ENCODE measurements at regions not wholly inside any gene's neighbourhood (a gene's known extent, or its start where the extent isn't known, plus 50 kb on each side); places are given as distances from the start of the nearest gene placed in this dataset.

DNA sequence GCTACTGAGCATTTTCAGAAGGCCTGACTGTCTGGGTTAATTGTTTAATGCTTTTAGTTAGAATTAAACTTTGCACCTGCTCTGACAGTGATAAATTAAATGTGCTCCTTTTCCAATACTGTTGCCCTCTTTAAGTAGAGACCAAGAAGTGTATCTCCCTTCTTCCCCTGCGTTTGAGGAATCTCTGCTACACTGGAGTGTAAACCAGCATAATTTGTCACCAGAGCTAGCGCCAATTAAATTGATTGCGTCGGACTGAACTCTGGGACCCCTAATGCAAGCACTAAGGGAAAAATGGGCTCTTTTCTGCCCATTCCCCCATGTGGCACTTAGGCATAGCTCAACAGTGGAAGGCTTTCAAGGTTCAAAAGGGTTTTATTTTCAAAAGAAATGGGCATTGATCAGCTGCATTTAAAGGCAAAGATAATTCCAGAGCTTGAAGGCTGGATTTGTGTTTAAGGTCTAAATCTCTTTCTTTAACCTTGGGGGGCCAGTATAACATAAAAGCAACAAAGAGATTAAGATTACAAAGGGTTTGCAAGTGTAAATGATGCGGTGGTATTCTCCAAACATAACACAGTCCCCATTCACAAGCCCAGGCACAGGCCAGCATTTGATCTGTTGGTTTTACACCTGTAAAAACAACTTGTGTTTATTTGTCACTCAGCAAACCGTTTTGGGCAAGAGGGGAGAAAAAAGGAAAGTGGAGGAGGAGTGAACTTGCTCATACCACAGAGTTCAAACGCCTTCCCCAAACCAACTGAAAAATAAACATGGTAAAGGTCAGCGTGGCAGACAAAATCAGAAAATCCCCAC lies 427.6 kb downstream of the BCL11A start:
- TF ChIP-seq SNAI2 (CRISPR knock-in tag; IDR thresholded peaks at IDR 0.05) (no peak), ZNF70 (CRISPR knock-in tag; IDR thresholded peaks at IDR 0.05) (no peak), ZNF8 (CRISPR knock-in tag; IDR thresholded peaks at IDR 0.05) (no peak), ZNF565 (CRISPR knock-in tag; conservative IDR thresholded peaks at IDR 0.05; ENCODE audit: low read depth) (no peak), RARB (CRISPR knock-in tag; IDR thresholded peaks at IDR 0.05) (no peak), ZC3H10 (CRISPR knock-in tag; IDR thresholded peaks at IDR 0.05) (no peak), ISL1 (CRISPR knock-in tag; IDR thresholded peaks at IDR 0.05) (no peak), ARNTL (CRISPR knock-in tag; IDR thresholded peaks at IDR 0.05; ENCODE audit: borderline replicate concordance, low read depth) (no peak), OSR1 (CRISPR knock-in tag; IDR thresholded peaks at IDR 0.05) (no peak), ZFP3 (CRISPR knock-in tag; IDR thresholded peaks at IDR 0.05) (no peak), CSDC2 (CRISPR knock-in tag; IDR thresholded peaks at IDR 0.05) (no peak), ZFP30 (CRISPR knock-in tag; IDR thresholded peaks at IDR 0.05) (no peak)
- TF ChIP-seq, protein P1, sequence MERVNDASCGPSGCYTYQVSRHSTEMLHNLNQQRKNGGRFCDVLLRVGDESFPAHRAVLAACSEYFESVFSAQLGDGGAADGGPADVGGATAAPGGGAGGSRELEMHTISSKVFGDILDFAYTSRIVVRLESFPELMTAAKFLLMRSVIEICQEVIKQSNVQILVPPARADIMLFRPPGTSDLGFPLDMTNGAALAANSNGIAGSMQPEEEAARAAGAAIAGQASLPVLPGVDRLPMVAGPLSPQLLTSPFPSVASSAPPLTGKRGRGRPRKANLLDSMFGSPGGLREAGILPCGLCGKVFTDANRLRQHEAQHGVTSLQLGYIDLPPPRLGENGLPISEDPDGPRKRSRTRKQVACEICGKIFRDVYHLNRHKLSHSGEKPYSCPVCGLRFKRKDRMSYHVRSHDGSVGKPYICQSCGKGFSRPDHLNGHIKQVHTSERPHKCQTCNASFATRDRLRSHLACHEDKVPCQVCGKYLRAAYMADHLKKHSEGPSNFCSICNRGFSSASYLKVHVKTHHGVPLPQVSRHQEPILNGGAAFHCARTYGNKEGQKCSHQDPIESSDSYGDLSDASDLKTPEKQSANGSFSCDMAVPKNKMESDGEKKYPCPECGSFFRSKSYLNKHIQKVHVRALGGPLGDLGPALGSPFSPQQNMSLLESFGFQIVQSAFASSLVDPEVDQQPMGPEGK (CRISPR knock-in tag; IDR thresholded peaks at IDR 0.05; ENCODE audit: borderline replicate concordance), result no peak
- TF ChIP-seq, protein P2, sequence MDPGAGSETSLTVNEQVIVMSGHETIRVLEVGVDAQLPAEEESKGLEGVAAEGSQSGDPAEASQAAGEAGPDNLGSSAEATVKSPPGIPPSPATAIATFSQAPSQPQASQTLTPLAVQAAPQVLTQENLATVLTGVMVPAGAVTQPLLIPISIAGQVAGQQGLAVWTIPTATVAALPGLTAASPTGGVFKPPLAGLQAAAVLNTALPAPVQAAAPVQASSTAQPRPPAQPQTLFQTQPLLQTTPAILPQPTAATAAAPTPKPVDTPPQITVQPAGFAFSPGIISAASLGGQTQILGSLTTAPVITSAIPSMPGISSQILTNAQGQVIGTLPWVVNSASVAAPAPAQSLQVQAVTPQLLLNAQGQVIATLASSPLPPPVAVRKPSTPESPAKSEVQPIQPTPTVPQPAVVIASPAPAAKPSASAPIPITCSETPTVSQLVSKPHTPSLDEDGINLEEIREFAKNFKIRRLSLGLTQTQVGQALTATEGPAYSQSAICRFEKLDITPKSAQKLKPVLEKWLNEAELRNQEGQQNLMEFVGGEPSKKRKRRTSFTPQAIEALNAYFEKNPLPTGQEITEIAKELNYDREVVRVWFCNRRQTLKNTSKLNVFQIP (CRISPR knock-in tag; IDR thresholded peaks at IDR 0.05; ENCODE audit: borderline replicate concordance, low read depth), result no peak
- TF ChIP-seq, protein P3, sequence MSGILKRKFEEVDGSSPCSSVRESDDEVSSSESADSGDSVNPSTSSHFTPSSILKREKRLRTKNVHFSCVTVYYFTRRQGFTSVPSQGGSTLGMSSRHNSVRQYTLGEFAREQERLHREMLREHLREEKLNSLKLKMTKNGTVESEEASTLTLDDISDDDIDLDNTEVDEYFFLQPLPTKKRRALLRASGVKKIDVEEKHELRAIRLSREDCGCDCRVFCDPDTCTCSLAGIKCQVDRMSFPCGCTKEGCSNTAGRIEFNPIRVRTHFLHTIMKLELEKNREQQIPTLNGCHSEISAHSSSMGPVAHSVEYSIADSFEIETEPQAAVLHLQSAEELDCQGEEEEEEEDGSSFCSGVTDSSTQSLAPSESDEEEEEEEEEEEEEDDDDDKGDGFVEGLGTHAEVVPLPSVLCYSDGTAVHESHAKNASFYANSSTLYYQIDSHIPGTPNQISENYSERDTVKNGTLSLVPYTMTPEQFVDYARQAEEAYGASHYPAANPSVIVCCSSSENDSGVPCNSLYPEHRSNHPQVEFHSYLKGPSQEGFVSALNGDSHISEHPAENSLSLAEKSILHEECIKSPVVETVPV (CRISPR knock-in tag; IDR thresholded peaks at IDR 0.05), result no peak

DNA sequence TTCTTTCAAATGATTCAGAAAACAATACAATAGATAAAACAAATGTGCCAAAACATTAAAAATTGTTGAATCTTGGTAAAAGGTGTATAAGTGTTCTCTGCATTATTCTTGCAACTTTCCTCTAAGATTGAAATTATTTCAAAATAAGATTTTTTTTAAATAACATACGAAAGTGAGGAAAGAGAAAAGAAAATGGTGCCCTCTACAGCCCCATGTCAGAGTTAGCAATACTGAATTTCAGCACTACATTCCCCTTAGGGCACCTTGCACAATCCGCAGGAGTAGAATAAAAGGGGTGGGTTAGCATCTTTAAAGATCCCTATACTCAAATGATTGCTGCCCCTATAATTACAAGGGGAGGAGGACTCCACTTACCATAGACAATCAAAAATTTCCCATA lies 433.7 kb downstream of the BCL11A start:
- ATAC-seq, result no peak
- no peak for TF ChIP-seq ZNF8 (CRISPR knock-in tag; IDR thresholded peaks at IDR 0.05)
- TF ChIP-seq, protein P4, sequence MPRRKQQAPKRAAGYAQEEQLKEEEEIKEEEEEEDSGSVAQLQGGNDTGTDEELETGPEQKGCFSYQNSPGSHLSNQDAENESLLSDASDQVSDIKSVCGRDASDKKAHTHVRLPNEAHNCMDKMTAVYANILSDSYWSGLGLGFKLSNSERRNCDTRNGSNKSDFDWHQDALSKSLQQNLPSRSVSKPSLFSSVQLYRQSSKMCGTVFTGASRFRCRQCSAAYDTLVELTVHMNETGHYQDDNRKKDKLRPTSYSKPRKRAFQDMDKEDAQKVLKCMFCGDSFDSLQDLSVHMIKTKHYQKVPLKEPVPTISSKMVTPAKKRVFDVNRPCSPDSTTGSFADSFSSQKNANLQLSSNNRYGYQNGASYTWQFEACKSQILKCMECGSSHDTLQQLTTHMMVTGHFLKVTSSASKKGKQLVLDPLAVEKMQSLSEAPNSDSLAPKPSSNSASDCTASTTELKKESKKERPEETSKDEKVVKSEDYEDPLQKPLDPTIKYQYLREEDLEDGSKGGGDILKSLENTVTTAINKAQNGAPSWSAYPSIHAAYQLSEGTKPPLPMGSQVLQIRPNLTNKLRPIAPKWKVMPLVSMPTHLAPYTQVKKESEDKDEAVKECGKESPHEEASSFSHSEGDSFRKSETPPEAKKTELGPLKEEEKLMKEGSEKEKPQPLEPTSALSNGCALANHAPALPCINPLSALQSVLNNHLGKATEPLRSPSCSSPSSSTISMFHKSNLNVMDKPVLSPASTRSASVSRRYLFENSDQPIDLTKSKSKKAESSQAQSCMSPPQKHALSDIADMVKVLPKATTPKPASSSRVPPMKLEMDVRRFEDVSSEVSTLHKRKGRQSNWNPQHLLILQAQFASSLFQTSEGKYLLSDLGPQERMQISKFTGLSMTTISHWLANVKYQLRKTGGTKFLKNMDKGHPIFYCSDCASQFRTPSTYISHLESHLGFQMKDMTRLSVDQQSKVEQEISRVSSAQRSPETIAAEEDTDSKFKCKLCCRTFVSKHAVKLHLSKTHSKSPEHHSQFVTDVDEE (CRISPR knock-in tag; IDR thresholded peaks at IDR 0.05), result no peak
- TF ChIP-seq, protein P1 (CRISPR knock-in tag; IDR thresholded peaks at IDR 0.05; ENCODE audit: borderline replicate concordance), result no peak
- no peak for TF ChIP-seq PPARA (CRISPR knock-in tag; IDR thresholded peaks at IDR 0.05; ENCODE audit: borderline replicate concordance)
- TF ChIP-seq, protein P3 (CRISPR knock-in tag; IDR thresholded peaks at IDR 0.05), result no peak
- TF ChIP-seq ZFP3 (CRISPR knock-in tag; IDR thresholded peaks at IDR 0.05), result no peak

More for the DNA sequence above, 427.6 kb downstream of the BCL11A start:
- no peak for ATAC-seq
